ENCODE measurements at regions not wholly inside any gene's neighbourhood (a gene's known extent, or its start where the extent isn't known, plus 50 kb on each side); places are given as distances from the start of the nearest gene placed in this dataset.

DNA sequence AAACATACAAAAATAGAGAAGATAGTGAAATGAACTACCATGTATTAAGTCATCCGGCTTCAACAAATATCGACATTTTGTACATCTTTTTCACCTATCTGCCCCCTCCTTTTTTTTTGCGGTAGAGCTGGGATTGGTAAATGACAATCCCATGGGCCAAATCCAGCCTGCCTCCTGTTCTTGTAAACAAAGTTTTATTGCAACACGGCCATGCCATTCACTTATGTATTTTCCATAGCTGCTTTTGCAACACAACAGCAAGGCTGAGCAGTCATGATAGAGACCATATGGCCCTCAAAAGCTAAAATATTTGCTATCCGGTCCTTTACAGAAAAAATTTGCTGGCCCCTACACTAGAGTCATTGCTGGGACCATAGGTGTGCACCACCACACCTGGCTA is 58.1 kb upstream of the PLEKHG3 start:
- H3K9ac ChIP-seq (ENCODE audit: low read depth in 1 of 2, low read length in 2 of 2), result no peak overlapping the region
- H3K27me3 ChIP-seq (ENCODE audit: control insufficient read depth in 4 of 4, insufficient read depth in 4 of 4, low read length in 3 of 4), result no peaks in the 10 kb centered on the region
- no peak for DNase-seq (ENCODE audit: low spot score)
- peak; percentile 17 to 47 for TF ChIP-seq HNF4A (conservative IDR thresholded peaks at IDR 0.05)
- no peak for TF ChIP-seq NR2F2 (IDR thresholded peaks at IDR 0.05)
- TF ChIP-seq JUND (IDR thresholded peaks at IDR 0.05), result peak in 1 of 2 donors; percentile 18
- peak; percentile 65 for TF ChIP-seq FOXA2 (IDR thresholded peaks at IDR 0.05)
- TF ChIP-seq FOXA1 (IDR thresholded peaks at IDR 0.05), result peak; percentile 48
- peak in 1 of 2 donors; percentile 59 for TF ChIP-seq RXRA (IDR thresholded peaks at IDR 0.05)
- TF ChIP-seq, protein P1, sequence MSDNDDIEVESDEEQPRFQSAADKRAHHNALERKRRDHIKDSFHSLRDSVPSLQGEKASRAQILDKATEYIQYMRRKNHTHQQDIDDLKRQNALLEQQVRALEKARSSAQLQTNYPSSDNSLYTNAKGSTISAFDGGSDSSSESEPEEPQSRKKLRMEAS (IDR thresholded peaks at IDR 0.05), result peak; percentile 68
- TF ChIP-seq, protein P2, sequence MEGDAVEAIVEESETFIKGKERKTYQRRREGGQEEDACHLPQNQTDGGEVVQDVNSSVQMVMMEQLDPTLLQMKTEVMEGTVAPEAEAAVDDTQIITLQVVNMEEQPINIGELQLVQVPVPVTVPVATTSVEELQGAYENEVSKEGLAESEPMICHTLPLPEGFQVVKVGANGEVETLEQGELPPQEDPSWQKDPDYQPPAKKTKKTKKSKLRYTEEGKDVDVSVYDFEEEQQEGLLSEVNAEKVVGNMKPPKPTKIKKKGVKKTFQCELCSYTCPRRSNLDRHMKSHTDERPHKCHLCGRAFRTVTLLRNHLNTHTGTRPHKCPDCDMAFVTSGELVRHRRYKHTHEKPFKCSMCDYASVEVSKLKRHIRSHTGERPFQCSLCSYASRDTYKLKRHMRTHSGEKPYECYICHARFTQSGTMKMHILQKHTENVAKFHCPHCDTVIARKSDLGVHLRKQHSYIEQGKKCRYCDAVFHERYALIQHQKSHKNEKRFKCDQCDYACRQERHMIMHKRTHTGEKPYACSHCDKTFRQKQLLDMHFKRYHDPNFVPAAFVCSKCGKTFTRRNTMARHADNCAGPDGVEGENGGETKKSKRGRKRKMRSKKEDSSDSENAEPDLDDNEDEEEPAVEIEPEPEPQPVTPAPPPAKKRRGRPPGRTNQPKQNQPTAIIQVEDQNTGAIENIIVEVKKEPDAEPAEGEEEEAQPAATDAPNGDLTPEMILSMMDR (IDR thresholded peaks at IDR 0.05; ENCODE audit: low read depth, low read length, missing input control), result no peak
- TF ChIP-seq, protein P3, sequence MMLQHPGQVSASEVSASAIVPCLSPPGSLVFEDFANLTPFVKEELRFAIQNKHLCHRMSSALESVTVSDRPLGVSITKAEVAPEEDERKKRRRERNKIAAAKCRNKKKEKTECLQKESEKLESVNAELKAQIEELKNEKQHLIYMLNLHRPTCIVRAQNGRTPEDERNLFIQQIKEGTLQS (IDR thresholded peaks at IDR 0.05), result no peak
- peak; percentile 24 for TF ChIP-seq SP1 (IDR thresholded peaks at IDR 0.05)
- peak; percentile 35 for TF ChIP-seq YY1 (IDR thresholded peaks at IDR 0.05)
- H3K4me1 ChIP-seq (ENCODE audit: control insufficient read depth in 4 of 4, insufficient read depth in 4 of 4, low read length in 3 of 4), result peaks cover 6 to 26% (median 16%) of the 10 kb centered on the region in 4 donors
- H3K9me3 ChIP-seq (ENCODE audit: control insufficient read depth in 4 of 4, low read length in 3 of 4), result no peaks in the 10 kb centered on the region
- no peak overlapping the region for H3K4me3 ChIP-seq (ENCODE audit: low read depth in 1 of 3, low read length in 3 of 3)
- 54% methylated on average over 5 of the region's 5 CpGs for WGBS
- peak overlapping the region; percentile 46 to 48 for H3K27ac ChIP-seq (ENCODE audit: low read depth in 1 of 2, low read length in 2 of 2)
- no peaks in the 10 kb centered on the region for H3K36me3 ChIP-seq (ENCODE audit: control insufficient read depth in 4 of 4, insufficient read depth in 3 of 4, low read depth in 1 of 4, low read length in 3 of 4)

DNA sequence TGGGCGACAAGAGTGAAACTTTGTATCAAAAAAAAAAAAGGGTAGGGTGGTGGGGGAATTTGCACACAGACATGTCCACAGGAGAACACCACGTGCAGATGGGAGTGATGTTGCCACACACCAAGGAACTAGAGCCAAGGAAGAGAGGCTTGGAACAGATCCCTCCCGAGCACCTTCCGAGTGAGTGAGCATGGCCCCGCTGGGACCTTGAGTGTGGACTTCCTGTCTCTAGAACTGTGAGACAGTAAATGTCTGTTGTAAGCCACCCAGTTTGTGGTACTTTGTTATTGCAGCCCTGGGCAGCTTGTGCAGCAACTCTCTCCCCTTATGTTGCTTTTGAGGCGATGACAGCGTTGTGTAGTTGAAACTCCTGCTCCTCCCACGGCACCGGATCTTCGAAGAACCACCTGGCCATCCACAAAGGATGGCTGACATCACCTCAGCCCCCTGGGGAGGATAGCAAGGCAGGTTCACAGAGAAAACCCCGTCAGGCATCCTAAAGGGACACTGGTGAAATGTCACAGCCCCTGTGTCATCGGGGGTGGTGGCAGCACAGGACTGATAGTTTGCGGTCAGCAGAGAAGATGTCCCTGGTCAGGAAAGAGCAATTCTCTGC is 54.7 kb upstream of the PLEKHG3 start:
- no peak for DNase-seq (ENCODE audit: low spot score)
- H3K4me3 ChIP-seq (ENCODE audit: low read depth in 1 of 3, low read length in 3 of 3), result peak overlapping the region in 1 of 3 donors; percentile 22

More for the DNA sequence above, 54.7 kb upstream of the PLEKHG3 start:
- TF ChIP-seq FOXA2 (IDR thresholded peaks at IDR 0.05) (peak; percentile 19), RXRA (IDR thresholded peaks at IDR 0.05) (peak in 1 of 2 donors; percentile 74), NR2F2 (IDR thresholded peaks at IDR 0.05) (no peak), EGR1 (IDR thresholded peaks at IDR 0.05; ENCODE audit: low read depth in 2 of 2) (peak in 1 of 2 donors; percentile 7), JUND (IDR thresholded peaks at IDR 0.05) (peak in 1 of 2 donors; percentile 35), GABPA (IDR thresholded peaks at IDR 0.05 in 1 of 2, conservative IDR thresholded peaks at IDR 0.05 in 1 of 2) (no peak), TAF1 (conservative IDR thresholded peaks at IDR 0.05) (no peak), FOXA1 (IDR thresholded peaks at IDR 0.05) (no peak), HNF4G (IDR thresholded peaks at IDR 0.05) (no peak), RAD21 (IDR thresholded peaks at IDR 0.05) (peak in 1 of 2 donors; percentile 14), HNF4A (conservative IDR thresholded peaks at IDR 0.05) (peak; percentile 46 to 65), SP1 (IDR thresholded peaks at IDR 0.05) (peak; percentile 37), YY1 (IDR thresholded peaks at IDR 0.05) (peak; percentile 63)
- TF ChIP-seq, protein P3 (IDR thresholded peaks at IDR 0.05), result no peak
- TF ChIP-seq, protein P4, sequence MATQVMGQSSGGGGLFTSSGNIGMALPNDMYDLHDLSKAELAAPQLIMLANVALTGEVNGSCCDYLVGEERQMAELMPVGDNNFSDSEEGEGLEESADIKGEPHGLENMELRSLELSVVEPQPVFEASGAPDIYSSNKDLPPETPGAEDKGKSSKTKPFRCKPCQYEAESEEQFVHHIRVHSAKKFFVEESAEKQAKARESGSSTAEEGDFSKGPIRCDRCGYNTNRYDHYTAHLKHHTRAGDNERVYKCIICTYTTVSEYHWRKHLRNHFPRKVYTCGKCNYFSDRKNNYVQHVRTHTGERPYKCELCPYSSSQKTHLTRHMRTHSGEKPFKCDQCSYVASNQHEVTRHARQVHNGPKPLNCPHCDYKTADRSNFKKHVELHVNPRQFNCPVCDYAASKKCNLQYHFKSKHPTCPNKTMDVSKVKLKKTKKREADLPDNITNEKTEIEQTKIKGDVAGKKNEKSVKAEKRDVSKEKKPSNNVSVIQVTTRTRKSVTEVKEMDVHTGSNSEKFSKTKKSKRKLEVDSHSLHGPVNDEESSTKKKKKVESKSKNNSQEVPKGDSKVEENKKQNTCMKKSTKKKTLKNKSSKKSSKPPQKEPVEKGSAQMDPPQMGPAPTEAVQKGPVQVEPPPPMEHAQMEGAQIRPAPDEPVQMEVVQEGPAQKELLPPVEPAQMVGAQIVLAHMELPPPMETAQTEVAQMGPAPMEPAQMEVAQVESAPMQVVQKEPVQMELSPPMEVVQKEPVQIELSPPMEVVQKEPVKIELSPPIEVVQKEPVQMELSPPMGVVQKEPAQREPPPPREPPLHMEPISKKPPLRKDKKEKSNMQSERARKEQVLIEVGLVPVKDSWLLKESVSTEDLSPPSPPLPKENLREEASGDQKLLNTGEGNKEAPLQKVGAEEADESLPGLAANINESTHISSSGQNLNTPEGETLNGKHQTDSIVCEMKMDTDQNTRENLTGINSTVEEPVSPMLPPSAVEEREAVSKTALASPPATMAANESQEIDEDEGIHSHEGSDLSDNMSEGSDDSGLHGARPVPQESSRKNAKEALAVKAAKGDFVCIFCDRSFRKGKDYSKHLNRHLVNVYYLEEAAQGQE (IDR thresholded peaks at IDR 0.05), result peak; percentile 17
- TF ChIP-seq, protein P5, sequence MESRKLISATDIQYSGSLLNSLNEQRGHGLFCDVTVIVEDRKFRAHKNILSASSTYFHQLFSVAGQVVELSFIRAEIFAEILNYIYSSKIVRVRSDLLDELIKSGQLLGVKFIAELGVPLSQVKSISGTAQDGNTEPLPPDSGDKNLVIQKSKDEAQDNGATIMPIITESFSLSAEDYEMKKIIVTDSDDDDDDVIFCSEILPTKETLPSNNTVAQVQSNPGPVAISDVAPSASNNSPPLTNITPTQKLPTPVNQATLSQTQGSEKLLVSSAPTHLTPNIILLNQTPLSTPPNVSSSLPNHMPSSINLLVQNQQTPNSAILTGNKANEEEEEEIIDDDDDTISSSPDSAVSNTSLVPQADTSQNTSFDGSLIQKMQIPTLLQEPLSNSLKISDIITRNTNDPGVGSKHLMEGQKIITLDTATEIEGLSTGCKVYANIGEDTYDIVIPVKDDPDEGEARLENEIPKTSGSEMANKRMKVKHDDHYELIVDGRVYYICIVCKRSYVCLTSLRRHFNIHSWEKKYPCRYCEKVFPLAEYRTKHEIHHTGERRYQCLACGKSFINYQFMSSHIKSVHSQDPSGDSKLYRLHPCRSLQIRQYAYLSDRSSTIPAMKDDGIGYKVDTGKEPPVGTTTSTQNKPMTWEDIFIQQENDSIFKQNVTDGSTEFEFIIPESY (IDR thresholded peaks at IDR 0.05), result peak; percentile 43
- TF ChIP-seq, protein P2 (IDR thresholded peaks at IDR 0.05; ENCODE audit: low read depth, low read length, missing input control), result no peak
- TF ChIP-seq, protein P1 (IDR thresholded peaks at IDR 0.05), result peak; percentile 50
- no peak overlapping the region for H3K9ac ChIP-seq (ENCODE audit: low read depth in 1 of 2, low read length in 2 of 2)
- no peaks in the 10 kb centered on the region for H3K27me3 ChIP-seq (ENCODE audit: control insufficient read depth in 4 of 4, insufficient read depth in 4 of 4, low read length in 3 of 4)
- H3K9me3 ChIP-seq (ENCODE audit: control insufficient read depth in 4 of 4, low read length in 3 of 4), result no peaks in the 10 kb centered on the region
- H3K36me3 ChIP-seq (ENCODE audit: control insufficient read depth in 4 of 4, insufficient read depth in 3 of 4, low read depth in 1 of 4, low read length in 3 of 4), result no peaks in the 10 kb centered on the region
- peak overlapping the region; percentile 68 to 96 for H3K27ac ChIP-seq (ENCODE audit: low read depth in 1 of 2, low read length in 2 of 2)
- 44% methylated on average over 13 of the region's 13 CpGs for WGBS
- peaks cover 6 to 37% (median 17%) of the 10 kb centered on the region in 4 donors for H3K4me1 ChIP-seq (ENCODE audit: control insufficient read depth in 4 of 4, insufficient read depth in 4 of 4, low read length in 3 of 4)

All from liver (tissue), 8 donors.